Stimulated activated CD8-positive, alpha-beta memory T cell treated with anti-CD3 and anti-CD28 coated beads, Interleukin-7, amount 100 ng/mL, for 24 hours (primary cell): ENCODE measurements at regions not wholly inside any gene's neighbourhood (a gene's known extent, or its start where the extent isn't known, plus 50 kb on each side); places are given as distances from the start of the nearest gene placed in this dataset.
"Not testable (repeated sequence)": the region's sequence is repeated elsewhere in the genome, so short reads cannot be mapped to it uniquely, and the experiment has no call there.

Experiments used
- DNase-seq: peaks from one replicate; pipeline ENCODE4 v3.0.0-alpha.2; 2020; ENCODE audit warnings: low read depth

DNA sequence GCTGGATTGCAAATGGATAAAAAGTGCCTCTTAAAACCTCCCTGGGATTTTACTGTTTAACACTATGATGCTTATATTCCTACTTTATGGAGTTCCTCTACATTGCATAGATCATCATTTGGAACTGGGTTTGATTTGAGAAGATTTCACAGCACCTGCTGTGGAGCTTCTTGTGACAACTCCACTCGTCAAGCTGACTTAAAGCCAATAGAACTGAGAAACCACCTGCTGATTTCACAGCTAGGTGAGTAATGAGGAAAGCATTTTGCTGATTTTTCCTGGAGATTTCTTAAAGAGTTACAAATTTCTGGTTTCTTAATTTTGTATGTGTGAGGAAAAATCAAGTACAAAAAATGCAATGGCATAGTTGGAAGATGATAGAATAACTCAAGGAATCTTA lies 739.1 kb upstream of the LRRTM1 start:
- no peak for DNase-seq

DNA sequence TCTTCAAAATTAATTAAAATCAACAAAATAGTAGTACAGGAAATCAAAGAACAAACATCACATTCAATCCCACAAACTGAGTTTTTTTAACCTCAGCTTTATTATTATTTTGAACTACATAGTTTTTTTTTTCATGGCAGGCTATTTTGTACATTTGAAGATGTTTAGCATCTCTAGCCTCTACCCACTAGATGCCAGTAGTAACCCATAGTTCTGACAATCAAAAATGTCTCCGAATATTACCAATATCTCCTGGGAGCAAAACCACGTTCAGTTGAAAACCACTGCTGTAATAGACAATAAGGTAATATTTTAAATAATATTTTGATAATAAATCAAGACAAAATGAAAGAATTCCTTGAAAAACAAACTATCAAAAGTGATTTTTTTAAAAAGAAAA lies 702.6 kb upstream of the LRRTM1 start:
- no peak for DNase-seq

DNA sequence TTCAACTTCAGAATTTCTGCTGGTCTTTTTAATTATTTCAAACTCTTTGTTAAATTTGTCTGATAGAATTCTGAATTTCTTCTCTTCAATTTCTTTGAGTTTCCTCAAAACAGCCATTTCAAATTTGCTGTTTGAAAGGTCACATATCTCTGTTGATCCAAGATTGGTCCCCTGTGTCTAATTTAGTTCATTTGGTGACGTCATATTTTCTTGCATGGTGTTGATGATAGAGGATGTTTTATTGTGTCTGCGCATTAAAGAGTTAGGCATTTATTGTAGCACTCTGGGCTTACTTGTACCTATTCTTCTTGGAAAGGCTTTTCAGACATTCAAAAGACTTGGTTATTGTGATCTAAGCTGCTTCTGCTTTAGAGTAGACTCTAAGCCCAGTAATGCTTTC lies 698.4 kb upstream of the LRRTM1 start:
- DNase-seq: no peak

DNA sequence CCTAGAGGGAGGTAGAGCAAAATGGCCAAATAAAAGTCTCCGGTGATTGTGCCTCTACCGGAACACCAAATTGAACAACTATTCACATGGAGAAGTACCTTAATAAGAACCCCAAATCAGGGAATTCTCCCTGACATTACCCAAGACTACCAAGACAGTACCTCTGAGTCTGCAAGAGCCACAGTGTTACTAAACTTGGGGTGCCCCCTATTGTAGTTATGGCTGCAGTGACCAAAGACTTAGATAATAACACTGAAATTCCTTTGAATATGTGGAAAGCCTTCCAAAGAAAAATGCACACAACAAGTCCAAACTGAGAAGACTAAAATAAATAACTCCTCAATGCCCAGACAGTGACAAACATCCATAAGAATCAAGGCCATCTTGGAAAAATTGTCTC lies 682.9 kb upstream of the LRRTM1 start:
- DNase-seq: no peak

DNA sequence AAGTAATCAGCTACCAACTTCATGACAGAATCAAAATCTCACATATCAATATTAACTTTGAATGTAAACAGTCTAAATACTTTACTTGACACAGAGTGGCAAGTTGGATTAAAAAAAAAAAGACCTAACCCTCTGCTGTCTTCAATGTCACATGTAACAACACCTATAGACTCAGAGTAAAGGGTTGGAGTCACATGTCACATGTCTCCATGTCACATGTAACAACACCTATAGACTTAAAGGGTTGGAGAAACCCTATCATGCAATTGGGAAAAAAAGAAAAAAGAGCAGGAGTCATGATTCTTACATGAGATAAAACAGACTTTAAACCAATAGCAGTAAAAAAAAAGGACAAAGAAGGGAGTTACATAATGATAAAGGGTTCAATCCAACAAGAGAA lies 665.3 kb upstream of the LRRTM1 start:
- no peak for DNase-seq

DNA sequence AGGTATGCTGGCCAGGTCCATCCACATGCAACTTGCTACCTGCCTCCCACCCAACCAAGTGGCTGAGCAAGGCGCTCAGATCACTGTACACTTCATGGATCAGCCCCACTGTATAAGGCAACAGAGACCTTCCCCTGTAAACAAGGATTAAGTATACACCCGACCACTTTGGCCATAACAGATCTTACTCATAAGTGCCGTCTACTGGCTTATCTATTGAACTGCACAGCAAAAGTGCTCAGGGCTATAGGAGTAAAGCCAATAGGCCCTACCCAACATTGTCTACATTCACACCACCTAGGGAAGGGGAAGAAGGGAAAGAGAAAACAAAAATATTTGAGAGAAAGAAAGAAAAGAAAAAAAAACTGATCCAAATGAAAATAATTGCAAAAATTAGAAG lies 663.9 kb upstream of the LRRTM1 start:
- no peak for DNase-seq

DNA sequence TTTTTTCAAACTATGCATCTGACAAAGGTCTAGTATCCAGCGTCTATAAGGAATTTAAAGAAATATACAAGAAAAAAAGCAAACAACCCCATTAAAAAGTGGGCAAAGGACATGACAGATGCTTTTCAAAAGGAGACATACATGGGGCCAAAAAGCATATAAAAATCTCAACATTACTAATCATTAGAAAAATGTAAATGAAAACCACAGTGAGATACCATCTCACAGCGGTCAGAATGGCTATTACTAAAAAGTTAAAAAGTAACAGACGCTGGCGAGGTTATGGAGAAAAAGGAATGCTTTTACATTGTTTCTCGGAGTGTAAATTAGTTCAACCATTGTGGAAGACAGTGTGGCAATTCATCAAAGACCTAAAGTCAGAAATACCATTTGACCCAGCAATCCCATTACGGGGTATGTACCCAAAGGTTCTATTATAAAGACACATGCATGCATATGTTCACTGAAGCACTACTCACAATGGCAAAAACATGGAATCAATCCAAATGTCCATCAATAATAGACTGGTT lies 643.1 kb upstream of the LRRTM1 start:
- no peak for DNase-seq

DNA sequence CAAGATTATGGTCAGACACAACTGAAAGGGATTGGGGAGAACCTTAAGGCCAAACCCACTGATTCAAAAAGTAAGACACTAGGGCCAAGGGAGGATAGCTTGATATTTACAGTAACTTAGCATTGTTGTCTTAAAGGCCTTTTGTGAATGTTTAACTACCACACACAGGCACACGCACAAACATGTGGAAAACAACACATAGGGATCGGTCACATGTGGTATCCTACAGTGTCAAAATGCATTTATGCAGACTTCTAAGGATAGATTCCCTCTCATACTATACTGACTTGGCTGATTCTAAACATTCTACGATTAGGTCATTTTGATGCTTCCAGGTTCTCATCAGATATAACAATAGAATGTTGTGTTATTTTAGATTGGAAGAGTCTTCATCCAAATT lies 638.9 kb upstream of the LRRTM1 start:
- DNase-seq: no peak

DNA sequence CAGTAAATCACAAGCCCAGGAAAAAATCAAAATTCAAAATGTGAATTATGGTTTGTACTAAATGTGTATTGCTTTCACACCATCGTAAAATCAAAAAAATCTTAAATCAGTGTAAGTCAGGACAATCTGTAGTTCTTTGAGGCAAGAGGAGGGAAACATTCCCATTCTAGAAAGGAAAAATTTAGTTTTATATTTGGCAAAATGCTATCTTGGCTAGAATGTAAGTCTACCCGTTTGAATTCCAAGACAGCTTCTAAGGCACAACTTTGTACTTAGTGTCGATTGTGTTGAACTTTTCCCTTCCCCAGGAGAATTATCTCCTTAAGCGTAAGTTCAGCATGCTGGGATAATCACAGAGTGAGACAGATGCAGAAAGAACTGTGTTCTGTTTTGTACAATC lies 638.2 kb upstream of the LRRTM1 start:
- no peak for DNase-seq

DNA sequence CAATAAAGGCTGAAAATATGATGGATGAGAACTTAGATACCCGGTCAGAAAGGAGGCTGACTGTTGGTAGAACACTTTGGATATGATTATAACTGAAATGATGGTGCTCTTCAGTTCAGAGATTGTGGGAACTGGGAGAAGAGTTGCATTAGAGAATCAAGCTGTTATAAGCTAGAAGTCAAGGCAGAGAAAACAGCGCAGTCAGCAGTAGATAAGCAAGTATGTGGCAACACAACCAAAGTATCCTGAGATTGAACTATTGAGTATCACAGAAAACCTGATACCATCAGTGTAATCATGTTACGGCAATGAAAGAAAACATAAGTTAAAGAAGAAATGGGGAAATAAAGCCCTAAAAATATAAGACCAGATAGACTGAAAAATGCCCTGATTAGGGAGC lies 633.9 kb upstream of the LRRTM1 start:
- no peak for DNase-seq

DNA sequence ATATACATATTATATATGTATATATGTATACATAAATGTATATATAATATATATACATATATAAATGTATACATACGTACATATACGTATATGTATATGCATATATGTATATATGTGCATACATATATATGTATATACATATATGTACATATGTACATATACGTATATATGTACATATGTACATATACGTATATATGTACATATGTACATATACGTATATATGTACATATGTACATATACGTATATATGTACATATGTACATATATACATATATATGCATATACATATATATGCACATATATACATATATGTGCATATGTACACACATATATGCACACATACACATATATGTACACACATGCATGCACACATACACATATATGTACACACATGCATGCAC lies 627.3 kb upstream of the LRRTM1 start:
- DNase-seq: not testable (repeated sequence)

DNA sequence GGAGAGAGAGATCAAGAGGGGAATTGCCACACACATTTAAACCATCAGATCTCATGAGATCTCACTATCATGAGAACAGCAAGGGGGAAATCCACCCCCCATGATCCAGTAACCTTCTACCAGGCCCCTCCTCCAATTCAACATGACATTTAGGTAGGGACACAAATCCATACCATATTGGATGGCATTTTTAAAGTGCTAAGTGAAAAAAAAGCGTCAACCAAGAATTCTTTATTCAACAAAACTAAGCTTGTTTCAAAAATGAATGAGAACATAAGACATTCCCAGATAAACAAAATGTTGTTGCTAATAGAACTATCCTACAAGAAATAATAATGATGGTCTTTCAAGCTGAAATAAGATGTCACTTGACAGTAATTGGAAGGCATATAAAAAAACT lies 626.2 kb upstream of the LRRTM1 start:
- no peak for DNase-seq

DNA sequence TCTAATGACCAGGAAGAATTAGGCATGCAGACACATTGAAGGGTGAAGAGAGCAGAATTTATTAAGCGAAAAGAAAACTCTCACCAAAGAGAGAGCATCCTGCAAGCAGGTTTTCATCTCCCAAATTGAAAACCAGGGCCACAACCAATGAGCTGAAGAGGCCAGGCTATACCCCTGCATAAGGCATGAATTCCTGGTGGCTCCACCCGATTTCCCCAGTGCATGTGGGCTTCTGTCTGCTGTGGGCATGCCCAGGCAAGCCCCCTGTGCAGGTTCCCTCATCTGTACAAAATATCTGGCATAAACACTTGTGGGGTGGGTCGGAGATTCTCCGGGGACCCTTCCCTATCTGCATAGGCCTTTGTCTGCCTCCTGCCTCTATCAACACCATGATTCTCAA lies 621.6 kb upstream of the LRRTM1 start:
- DNase-seq: no peak

DNA sequence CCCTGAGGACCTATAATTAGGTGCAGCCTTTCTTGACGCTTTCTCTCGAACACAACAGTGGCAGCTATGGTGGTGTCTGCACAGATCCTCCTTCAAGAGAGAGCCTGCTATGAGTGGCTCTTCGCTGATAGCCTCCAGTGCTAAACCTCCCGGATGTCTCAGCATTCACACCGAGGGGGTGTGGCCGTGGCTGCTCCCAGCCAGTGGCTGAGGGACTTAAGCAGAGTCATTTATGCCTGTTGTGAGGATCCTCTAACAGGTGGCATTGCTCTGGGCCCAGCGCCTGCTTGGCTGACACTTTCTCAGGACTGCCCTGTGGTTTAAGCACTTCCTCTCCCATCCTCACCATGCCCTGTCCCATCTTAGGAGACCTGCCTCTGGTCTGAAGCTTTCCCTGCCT lies 592.0 kb upstream of the LRRTM1 start:
- DNase-seq: no peak

DNA sequence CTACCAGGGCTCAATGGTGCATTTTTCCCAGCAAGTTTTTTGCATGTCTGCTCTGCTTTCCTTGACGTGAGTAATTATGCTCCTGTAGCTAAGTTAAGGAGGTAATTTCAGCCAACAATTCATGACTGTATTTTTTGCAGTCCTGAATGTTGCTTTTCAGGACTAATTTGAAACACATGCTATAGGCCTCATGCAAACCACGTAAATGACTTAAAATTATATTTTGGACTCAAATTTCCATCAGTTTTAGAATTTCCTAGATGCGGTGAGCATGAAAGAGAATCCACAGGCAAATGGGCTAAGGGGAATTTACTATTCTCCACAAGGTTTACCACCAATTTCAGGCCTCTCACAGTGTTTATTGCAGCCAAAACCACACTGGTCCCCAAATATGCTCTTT lies 589.9 kb upstream of the LRRTM1 start:
- DNase-seq: no peak

DNA sequence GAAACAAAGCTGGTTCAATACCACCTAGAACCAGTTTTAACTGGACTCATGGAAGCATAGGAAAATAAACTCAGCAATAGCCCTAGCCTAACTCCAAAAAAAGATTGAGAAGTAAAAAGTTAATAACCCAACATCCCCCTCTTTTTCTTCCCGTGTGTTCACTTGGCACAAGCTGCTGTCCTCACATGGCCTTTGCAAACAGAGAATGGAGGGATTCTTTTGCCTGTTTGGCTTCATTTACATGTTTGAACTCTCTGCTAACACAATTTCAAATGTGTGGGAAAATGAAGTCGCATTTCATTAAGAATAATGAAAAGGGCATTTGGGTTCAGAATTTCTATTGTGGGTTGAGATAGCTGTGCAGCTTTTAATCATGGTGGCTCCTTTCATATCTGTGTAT lies 589.2 kb upstream of the LRRTM1 start:
- DNase-seq: no peak

DNA sequence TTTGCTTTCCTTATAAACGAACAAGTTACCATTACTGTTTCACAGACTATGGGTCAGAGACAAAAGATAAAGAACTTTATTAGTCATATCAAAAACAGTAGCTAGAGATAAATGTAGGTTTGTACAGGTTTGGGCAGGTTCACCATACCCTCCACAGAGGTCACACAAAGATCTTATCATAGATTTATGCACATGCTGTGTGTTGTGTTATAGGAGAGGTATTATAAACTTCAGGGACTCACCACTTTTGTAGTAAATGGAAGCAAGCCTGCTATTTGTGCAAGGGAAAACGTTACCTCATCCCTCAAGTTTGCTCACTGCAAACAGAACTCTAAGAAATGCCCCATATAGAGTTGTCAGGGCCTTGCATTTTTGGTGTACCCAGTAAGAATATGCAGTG lies 584.5 kb upstream of the LRRTM1 start:
- DNase-seq: no peak

DNA sequence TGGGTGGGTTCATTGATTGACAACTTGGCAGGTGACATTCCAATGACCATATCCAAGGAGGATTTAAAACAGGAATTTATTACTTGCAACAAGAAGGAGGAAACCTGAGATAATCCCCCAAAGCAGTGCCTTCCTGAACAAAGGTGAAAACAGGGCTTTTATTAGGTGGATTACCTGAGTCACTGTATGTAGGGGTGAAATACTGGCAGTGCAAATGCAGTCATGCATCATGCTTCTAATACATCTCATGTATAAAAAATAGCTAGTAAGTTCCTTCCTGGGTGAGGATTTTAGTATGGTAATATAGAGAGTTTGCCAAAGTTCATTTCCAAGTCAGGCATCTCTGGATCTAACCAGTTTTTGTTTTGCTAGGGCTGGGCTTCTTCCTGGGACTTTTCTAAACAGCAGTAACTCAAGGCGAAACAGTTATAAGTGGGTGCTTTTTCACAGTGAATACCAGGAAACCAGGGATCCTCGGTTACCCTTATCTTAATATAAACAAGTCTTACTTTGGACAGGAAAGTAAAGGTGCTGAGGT lies 583.4 kb upstream of the LRRTM1 start:
- no peak for DNase-seq

DNA sequence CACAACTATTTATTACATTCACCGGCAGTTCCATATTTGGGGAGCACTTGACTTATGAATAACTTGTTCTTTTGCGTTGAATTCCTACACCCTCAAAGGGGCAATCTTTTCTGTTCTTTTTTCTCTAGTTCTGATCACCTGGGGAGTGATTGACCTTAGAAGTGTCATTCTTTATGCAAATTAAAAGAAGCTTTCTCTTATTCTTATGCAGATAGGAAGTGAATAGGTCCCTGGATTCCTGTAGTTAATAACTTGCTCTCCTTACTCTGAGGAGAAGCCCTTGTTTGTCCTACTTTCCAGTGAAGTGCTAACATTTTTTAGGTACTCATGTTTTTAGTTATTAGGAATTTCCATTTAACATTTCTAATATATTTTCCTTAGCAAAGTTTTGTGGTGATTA lies 569.8 kb upstream of the LRRTM1 start:
- no peak for DNase-seq

DNA sequence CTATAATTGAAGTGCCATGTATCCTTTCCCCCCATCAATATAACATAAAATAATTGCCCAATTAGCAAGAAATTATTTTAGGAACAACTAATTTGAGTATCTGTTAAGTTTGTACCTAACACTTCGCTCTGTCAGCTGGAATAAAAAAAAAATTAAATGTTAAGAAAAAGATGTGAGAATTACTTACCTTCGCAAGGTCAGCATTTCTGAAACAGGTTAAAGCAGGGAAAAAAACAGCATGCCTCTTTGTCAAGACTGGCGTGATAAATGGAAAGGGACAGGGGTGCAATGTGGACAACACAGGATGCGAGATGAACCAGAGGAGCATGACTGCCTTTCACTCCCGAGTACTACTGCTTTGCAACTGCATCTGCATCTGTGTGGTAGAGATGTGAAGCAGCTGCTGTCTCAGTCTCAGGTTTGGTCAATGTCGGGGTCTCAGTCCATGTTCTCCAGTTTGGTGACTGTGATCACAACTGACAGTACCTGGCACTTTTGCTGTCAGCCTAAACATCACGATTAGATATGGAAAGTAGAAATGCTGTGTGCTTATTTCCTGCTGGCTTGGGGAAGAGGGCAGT lies 565.4 kb upstream of the LRRTM1 start:
- DNase-seq: no peak

DNA sequence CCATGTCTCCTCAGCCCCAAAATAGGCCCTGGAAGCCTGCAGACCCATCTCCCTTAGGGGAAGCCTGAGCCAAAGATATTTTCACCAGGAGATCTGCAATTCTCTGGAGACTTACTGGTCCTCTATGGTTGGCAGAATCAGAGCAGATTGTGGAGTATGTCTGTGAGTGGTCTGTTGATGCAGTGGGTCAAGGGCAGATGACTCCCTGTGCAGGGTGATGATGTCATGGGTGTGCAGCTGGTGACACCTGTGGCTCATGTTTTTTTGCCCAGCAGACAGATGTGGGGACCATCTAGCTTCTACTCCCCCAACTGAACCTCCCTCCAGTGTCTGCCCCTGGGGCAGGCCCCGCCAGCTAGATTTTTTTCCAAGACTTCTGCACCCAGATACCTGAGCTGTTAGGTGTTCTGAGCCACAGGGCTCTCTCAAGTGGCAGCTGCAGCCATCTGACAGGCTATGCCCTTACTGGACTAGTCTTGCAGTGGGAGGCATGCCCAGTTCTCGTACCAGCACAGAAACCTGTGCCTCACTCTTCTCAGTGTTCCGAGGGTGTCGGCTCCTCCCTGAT lies 558.7 kb upstream of the LRRTM1 start:
- no peak for DNase-seq

DNA sequence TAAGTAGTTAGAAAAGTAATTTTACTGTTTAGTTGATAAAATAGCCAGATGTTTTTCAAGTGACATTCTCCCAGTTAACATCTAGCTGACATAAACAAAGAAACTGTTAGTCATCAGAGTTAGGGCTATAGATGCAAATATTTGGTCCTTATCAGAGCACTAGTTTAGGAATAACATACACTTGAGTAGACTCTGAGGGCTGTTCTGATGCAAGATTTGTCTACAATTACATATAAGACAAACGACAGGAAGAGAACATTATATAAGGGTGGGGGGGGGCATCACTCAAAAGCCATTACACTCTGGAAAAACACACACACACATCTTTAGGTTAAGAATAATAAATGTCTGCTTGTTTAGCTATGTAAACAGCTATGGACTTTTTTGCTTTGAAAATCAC lies 554.4 kb upstream of the LRRTM1 start:
- DNase-seq: no peak

DNA sequence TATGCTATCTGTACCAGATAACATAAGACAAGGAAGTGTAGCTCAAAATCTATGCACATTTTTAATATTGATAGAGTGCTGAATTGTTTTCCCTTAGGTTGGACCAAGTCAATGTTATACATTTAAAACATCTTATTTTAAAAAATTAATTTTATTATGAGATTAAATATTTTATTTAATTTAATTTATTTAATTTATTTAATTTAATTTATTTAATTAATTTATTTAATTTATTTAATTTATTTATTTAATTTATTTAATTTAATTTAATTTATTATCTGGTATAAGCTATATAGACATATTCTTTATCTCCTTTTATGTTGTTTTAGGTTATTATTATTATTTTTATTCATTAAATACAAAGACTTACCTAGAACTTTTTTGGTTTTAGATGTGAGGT lies 551.7 kb upstream of the LRRTM1 start:
- no peak for DNase-seq

DNA sequence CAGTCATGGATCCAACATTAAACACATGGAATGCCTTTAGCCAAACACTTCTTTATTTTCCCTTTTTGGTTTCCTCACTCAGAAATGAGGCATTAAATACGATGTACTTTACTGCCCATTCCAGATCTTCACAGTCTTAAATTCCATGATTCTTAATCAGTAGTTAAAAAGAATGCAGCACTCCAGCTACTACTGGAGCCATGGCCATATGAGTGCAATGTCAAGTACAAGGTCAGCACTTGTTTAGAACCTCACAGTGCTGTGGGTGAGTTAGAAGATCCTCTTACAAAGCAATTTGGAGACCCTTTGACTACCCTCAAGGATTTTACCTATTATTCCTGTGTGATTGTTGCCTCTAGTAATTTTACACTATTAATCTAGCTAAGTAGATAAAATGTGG lies 550.3 kb upstream of the LRRTM1 start:
- no peak for DNase-seq
